ENCODE measurements at regions not wholly inside any gene's neighbourhood (a gene's known extent, or its start where the extent isn't known, plus 50 kb on each side); places are given as distances from the start of the nearest gene placed in this dataset.

DNA sequence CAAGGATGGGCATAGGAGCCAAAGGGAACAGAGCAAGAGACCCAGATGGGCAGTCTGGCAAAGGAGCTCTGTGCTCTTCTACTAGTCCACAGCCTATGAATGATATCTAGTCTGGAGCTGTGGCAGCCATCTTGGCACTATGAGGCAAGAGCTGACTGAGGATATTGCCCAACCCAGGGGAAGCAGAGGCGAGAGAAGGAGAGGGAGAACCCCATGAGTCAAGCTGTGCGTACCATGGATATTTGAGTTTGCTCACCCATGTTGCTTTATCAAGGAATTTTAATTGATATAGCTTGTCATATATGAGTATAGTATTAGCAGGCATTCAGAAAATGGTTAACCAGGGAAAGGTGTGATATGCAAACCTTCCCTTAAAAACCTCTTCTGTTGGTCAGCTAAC is 420.9 kb downstream of the PRDM2 start:
- TF ChIP-seq, protein P1, sequence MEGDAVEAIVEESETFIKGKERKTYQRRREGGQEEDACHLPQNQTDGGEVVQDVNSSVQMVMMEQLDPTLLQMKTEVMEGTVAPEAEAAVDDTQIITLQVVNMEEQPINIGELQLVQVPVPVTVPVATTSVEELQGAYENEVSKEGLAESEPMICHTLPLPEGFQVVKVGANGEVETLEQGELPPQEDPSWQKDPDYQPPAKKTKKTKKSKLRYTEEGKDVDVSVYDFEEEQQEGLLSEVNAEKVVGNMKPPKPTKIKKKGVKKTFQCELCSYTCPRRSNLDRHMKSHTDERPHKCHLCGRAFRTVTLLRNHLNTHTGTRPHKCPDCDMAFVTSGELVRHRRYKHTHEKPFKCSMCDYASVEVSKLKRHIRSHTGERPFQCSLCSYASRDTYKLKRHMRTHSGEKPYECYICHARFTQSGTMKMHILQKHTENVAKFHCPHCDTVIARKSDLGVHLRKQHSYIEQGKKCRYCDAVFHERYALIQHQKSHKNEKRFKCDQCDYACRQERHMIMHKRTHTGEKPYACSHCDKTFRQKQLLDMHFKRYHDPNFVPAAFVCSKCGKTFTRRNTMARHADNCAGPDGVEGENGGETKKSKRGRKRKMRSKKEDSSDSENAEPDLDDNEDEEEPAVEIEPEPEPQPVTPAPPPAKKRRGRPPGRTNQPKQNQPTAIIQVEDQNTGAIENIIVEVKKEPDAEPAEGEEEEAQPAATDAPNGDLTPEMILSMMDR (optimal IDR thresholded peaks at IDR 0.05 in 1 of 3, IDR thresholded peaks at IDR 0.05 in 1 of 3, conservative IDR thresholded peaks at IDR 0.05 in 1 of 3; ENCODE audit: extremely low read depth in 1 of 3, insufficient read depth in 2 of 3, low read length in 3 of 3): no peak
- TF ChIP-seq EZH2 (IDR thresholded peaks at IDR 0.05; ENCODE audit: low read length): no peak
